ENCODE measurements at regions not wholly inside any gene's neighbourhood (a gene's known extent, or its start where the extent isn't known, plus 50 kb on each side); places are given as distances from the start of the nearest gene placed in this dataset.
A peak's percentile ranks its signal among the peaks of the same experiment; 100 is the strongest.
"Not testable (repeated sequence)": the region's sequence is repeated elsewhere in the genome, so short reads cannot be mapped to it uniquely, and the experiment has no call there.

GRCh38 chr6:144480473-144480872, 195.3 kb downstream of the UTRN start:
- no peak for DNase-seq

GRCh38 chr6:144481527-144481926, 196.4 kb downstream of the UTRN start:
- DNase-seq = no peak

GRCh38 chr6:144482142-144482541, 197.0 kb downstream of the UTRN start:
- DNase-seq = peak; percentile 44

GRCh38 chr6:144485531-144485930, 200.4 kb downstream of the UTRN start:
- no peak for DNase-seq

GRCh38 chr6:144488590-144488989, 203.5 kb downstream of the UTRN start:
- no peak for DNase-seq

- DNase-seq = no peak
Measured at GRCh38 chr6:144493035-144493910, 208.1 kb downstream of the UTRN start.

GRCh38 chr6:144495076-144495475, 209.9 kb downstream of the UTRN start:
- DNase-seq = not testable (repeated sequence)

- DNase-seq = no peak
Measured at GRCh38 chr6:144497650-144498049, 212.5 kb downstream of the UTRN start.

- DNase-seq = no peak
Measured at GRCh38 chr6:144500892-144501291, 215.8 kb downstream of the UTRN start.

GRCh38 chr6:144505214-144505613, 220.1 kb downstream of the UTRN start:
- not testable (repeated sequence) for DNase-seq

GRCh38 chr6:144506051-144506450, 220.9 kb downstream of the UTRN start:
- DNase-seq = not testable (repeated sequence)

- DNase-seq = not testable (repeated sequence)
Measured at GRCh38 chr6:144507772-144508312, 222.7 kb downstream of the UTRN start.

- no peak for DNase-seq
Measured at GRCh38 chr6:144510859-144511258, 225.7 kb downstream of the UTRN start.

GRCh38 chr6:144515761-144516160, 230.6 kb downstream of the UTRN start:
- no peak for DNase-seq

- no peak for DNase-seq
Measured at GRCh38 chr6:144519426-144519825, 234.3 kb downstream of the UTRN start.

- DNase-seq = no peak
Measured at GRCh38 chr6:144528743-144529425, 243.7 kb downstream of the UTRN start.

- no peak for DNase-seq
Measured at GRCh38 chr6:144530118-144530517, 245.0 kb downstream of the UTRN start.

- not testable (repeated sequence) for DNase-seq
Measured at GRCh38 chr6:144532238-144532637, 247.1 kb downstream of the UTRN start.

- DNase-seq = no peak
Measured at GRCh38 chr6:144534180-144534579, 249.0 kb downstream of the UTRN start.

GRCh38 chr6:144535630-144536029, 250.5 kb downstream of the UTRN start:
- DNase-seq = no peak

- DNase-seq = no peak
Measured at GRCh38 chr6:144536079-144536478, 250.9 kb downstream of the UTRN start.

GRCh38 chr6:144543006-144543871, 258.1 kb downstream of the UTRN start:
- DNase-seq = no peak

Data from NCI-H226 (cell line).